ENCODE measurements at regions not wholly inside any gene's neighbourhood (a gene's known extent, or its start where the extent isn't known, plus 50 kb on each side); places are given as distances from the start of the nearest gene placed in this dataset.

GRCh38 chr4:36815536-36815935 is 429.0 kb upstream of the NWD2 start:
- H3K36me3 ChIP-seq (ENCODE audit: control insufficient read depth, low read length), result no peaks in the 10 kb centered on the region
- H3K27me3 ChIP-seq (ENCODE audit: control insufficient read depth, low read length), result no peaks in the 10 kb centered on the region
- no peak overlapping the region for H3K27ac ChIP-seq (ENCODE audit: low read depth, low read length)
- no peaks in the 10 kb centered on the region for H3F3A ChIP-seq (ENCODE audit: control insufficient read depth, insufficient read depth)
- H3K4me1 ChIP-seq (ENCODE audit: control insufficient read depth, low read length), result no peaks in the 10 kb centered on the region
- H3K4me3 ChIP-seq (ENCODE audit: low read length), result no peak overlapping the region
- H4K20me1 ChIP-seq (ENCODE audit: control insufficient read depth, insufficient read depth, low read depth, low read length), result no peaks in the 10 kb centered on the region
- H3K9me2 ChIP-seq (replicated peaks; ENCODE audit: control insufficient read depth, low read length), result no peaks in the 10 kb centered on the region
- no peaks in the 10 kb centered on the region for H3K9me3 ChIP-seq (ENCODE audit: control insufficient read depth, insufficient read depth, low read length)
- TF ChIP-seq, protein P1, sequence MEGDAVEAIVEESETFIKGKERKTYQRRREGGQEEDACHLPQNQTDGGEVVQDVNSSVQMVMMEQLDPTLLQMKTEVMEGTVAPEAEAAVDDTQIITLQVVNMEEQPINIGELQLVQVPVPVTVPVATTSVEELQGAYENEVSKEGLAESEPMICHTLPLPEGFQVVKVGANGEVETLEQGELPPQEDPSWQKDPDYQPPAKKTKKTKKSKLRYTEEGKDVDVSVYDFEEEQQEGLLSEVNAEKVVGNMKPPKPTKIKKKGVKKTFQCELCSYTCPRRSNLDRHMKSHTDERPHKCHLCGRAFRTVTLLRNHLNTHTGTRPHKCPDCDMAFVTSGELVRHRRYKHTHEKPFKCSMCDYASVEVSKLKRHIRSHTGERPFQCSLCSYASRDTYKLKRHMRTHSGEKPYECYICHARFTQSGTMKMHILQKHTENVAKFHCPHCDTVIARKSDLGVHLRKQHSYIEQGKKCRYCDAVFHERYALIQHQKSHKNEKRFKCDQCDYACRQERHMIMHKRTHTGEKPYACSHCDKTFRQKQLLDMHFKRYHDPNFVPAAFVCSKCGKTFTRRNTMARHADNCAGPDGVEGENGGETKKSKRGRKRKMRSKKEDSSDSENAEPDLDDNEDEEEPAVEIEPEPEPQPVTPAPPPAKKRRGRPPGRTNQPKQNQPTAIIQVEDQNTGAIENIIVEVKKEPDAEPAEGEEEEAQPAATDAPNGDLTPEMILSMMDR (IDR thresholded peaks at IDR 0.05; ENCODE audit: low read depth, low read length, poor library complexity, severe bottlenecking), result no peak
- TF ChIP-seq EZH2phosphoT487 (IDR thresholded peaks at IDR 0.05; ENCODE audit: borderline replicate concordance, low read length), result no peak
- H3K79me2 ChIP-seq (ENCODE audit: control insufficient read depth, low read length), result no peaks in the 10 kb centered on the region
- no peak overlapping the region for H3K4me2 ChIP-seq (ENCODE audit: low read length)

DNA sequence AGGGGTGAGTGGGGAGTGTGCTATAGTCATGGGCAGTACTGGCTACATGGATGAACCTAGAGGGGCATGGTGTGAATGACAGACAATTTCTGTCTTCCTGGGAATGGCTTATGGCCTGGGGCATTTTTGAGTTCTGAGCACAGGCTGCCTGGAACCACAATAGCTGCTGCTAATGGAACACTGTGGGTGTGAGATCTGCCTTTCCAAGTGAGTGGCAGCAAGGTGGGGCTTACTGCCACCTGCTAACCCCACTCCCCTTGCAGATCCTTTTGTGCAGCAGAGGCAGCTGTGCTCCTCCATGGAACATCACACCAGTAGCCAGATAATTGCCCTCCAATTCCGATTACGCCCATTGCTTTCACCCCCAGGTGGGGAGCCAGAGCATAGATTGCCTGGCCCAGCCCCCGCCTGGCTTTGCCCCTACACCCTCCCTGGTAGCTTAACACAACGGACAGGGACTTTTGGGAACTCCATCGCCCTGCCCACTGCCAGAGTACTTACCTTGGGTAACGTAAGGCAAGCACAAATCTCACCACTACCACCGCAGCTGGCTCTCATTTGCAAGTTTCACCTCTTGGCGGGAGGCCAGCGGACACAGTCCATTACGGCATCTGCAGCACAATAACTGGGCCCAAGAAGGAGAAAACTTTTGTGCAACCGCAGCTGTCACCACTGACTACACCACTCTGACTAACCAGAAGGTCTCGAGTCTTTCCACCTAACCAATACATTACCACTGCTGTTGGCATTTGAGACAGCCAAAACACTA is 421.2 kb upstream of the NWD2 start:
- Histone ChIP-seq H4K20me1 (ENCODE audit: control insufficient read depth, insufficient read depth, low read depth, low read length) (no peaks in the 10 kb centered on the region), H3K27me3 (ENCODE audit: control insufficient read depth, low read length) (no peaks in the 10 kb centered on the region), H3K9me3 (ENCODE audit: control insufficient read depth, insufficient read depth, low read length) (no peaks in the 10 kb centered on the region; the same call in 1 of the 2 replicates), H3K4me2 (ENCODE audit: low read length) (no peak overlapping the region), H3K27ac (ENCODE audit: low read depth, low read length) (no peak overlapping the region), H3F3A (ENCODE audit: control insufficient read depth, insufficient read depth) (no peaks in the 10 kb centered on the region), H3K4me3 (ENCODE audit: low read length) (no peak overlapping the region), H3K4me1 (ENCODE audit: control insufficient read depth, low read length) (no peaks in the 10 kb centered on the region), H3K9me2 (replicated peaks; ENCODE audit: control insufficient read depth, low read length) (no peaks in the 10 kb centered on the region), H3K79me2 (ENCODE audit: control insufficient read depth, low read length) (no peaks in the 10 kb centered on the region), H3K36me3 (ENCODE audit: control insufficient read depth, low read length) (no peaks in the 10 kb centered on the region)
- TF ChIP-seq EZH2phosphoT487 (IDR thresholded peaks at IDR 0.05; ENCODE audit: borderline replicate concordance, low read length), result no peak
- TF ChIP-seq, protein P1 (IDR thresholded peaks at IDR 0.05; ENCODE audit: low read depth, low read length, poor library complexity, severe bottlenecking), result no peak

DNA sequence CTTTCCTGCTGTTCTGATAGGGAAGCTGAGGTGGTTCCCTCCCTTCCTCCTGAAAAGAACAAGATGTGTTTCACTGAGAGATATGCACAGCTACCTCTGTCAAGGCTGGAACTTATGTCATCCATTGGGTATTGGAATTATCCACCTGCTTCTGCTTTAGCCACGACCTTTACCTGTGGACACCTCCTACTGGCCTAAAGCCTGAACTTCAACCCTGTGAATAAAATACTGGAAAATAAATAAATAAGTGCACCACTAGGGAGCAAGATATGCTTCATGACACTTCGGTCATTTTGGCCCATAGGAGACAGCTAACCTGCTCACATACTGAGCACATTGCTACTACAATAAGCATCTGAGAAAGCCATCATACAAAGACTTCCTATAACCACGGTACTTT is 419.9 kb upstream of the NWD2 start:
- no peak overlapping the region for H3K4me2 ChIP-seq (ENCODE audit: low read length)
- no peaks in the 10 kb centered on the region for H3K27me3 ChIP-seq (ENCODE audit: control insufficient read depth, low read length)
- no peaks in the 10 kb centered on the region for H3K79me2 ChIP-seq (ENCODE audit: control insufficient read depth, low read length)
- no peaks in the 10 kb centered on the region for H4K20me1 ChIP-seq (ENCODE audit: control insufficient read depth, insufficient read depth, low read depth, low read length)
- no peaks in the 10 kb centered on the region for H3K9me2 ChIP-seq (replicated peaks; ENCODE audit: control insufficient read depth, low read length)
- H3K4me3 ChIP-seq (ENCODE audit: low read length), result no peak overlapping the region
- no peak overlapping the region for H3K27ac ChIP-seq (ENCODE audit: low read depth, low read length)
- no peaks in the 10 kb centered on the region for H3K36me3 ChIP-seq (ENCODE audit: control insufficient read depth, low read length)
- H3K9me3 ChIP-seq (ENCODE audit: control insufficient read depth, insufficient read depth, low read length), result no peaks in the 10 kb centered on the region; the same call in 1 of the 2 replicates
- no peak for TF ChIP-seq EZH2phosphoT487 (IDR thresholded peaks at IDR 0.05; ENCODE audit: borderline replicate concordance, low read length)
- TF ChIP-seq, protein P1 (IDR thresholded peaks at IDR 0.05; ENCODE audit: low read depth, low read length, poor library complexity, severe bottlenecking), result no peak
- no peaks in the 10 kb centered on the region for H3K4me1 ChIP-seq (ENCODE audit: control insufficient read depth, low read length)
- no peaks in the 10 kb centered on the region for H3F3A ChIP-seq (ENCODE audit: control insufficient read depth, insufficient read depth)
